OCI-LY7 (cell line): ENCODE measurements at regions not wholly inside any gene's neighbourhood (a gene's known extent, or its start where the extent isn't known, plus 50 kb on each side); places are given as distances from the start of the nearest gene placed in this dataset.
A peak's percentile ranks its signal among the peaks of the same experiment; 100 is the strongest.

Source experiments
- BruUV-seq: library from RNA; stranded (reverse); fragments of 400-500 nt; replicated peaks from 2 replicates; lab custom pipeline; 2021; lab: Mats Ljungman, UMichigan
- CTCF ChIA-PET: fragments of 300-600 bp; sonication (Branson Sonifier 250); formaldehyde crosslinking; loops from one replicate; lab custom pipeline; 2022; ENCODE audit warnings: antibody characterized with exemption; ENCODE audit not compliant: unreplicated experiment; lab: Charles Lee
- POLR2A ChIA-PET: fragments of 300-600 bp; sonication (Branson Sonifier 250); formaldehyde crosslinking; loops from one replicate; lab custom pipeline; 2022; ENCODE audit warnings: antibody characterized with exemption; lab: Charles Lee
- DNase-seq: peaks from one replicate; pipeline ENCODE4 v3.0.0-alpha.2; 2015; ENCODE audit warnings: low spot score
- H2AFZ ChIP-seq: fragments of 200-600 bp; sonication (generic), shearing (Covaris generic); 2 replicates; pipeline ENCODE4 v1.6.1; 2014; ENCODE audit warnings: mild to moderate bottlenecking, antibody characterized with exemption, low read length, moderate library complexity
- H3K27ac ChIP-seq: fragments of 200-600 bp; sonication (generic); 2 replicates; pipeline ENCODE4 v1.5.1; 2014; ENCODE audit warnings: mixed run types, low read depth, mild to moderate bottlenecking, moderate library complexity, low read length, inconsistent platforms; ENCODE audit not compliant: poor library complexity, severe bottlenecking
- H3K36me3 ChIP-seq: fragments of 200-600 bp; sonication (generic); 2 replicates; pipeline ENCODE4 v1.6.1; 2014; ENCODE audit warnings: mild to moderate bottlenecking, antibody characterized with exemption, low read length, moderate library complexity, mixed read lengths; ENCODE audit not compliant: insufficient read depth
- H3K4me1 ChIP-seq: fragments of 200-600 bp; sonication (generic); 2 replicates; pipeline ENCODE4 v1.5.1; 2014; ENCODE audit warnings: mild to moderate bottlenecking, low read length; ENCODE audit not compliant: insufficient read depth, poor library complexity, severe bottlenecking
- H3K4me2 ChIP-seq: fragments of 200-600 bp; sonication (generic); 2 replicates; pipeline ENCODE4 v1.6.1; 2014; ENCODE audit warnings: mild to moderate bottlenecking, low read length
- H3K4me3 ChIP-seq: fragments of 200-600 bp; sonication (generic); 2 replicates; pipeline ENCODE4 v1.5.1; 2014; ENCODE audit warnings: mild to moderate bottlenecking, low read depth, low read length; ENCODE audit not compliant: poor library complexity, severe bottlenecking
- H3K79me2 ChIP-seq: fragments of 200-600 bp; sonication (generic); 2 replicates; pipeline ENCODE4 v1.6.1; 2016; ENCODE audit warnings: low read depth, mild to moderate bottlenecking, low read length, moderate library complexity, mixed read lengths; ENCODE audit not compliant: insufficient read depth
- H3K9me2 ChIP-seq: fragments of 200-600 bp; sonication (generic); 2 replicates; pipeline ENCODE4 v1.6.1; 2016; ENCODE audit warnings: mild to moderate bottlenecking, low read length, mixed read lengths; ENCODE audit not compliant: insufficient read depth
- H3K9me3 ChIP-seq: fragments of 200-600 bp; sonication (generic); 2 replicates; pipeline ENCODE4 v1.6.1; 2014; ENCODE audit warnings: mild to moderate bottlenecking, mixed run types, low read length, mixed read lengths
- H4K20me1 ChIP-seq: fragments of 200-600 bp; sonication (generic); 2 replicates; pipeline ENCODE4 v1.6.1; 2014; ENCODE audit warnings: mild to moderate bottlenecking, antibody characterized with exemption, low read length, moderate library complexity, mixed read lengths; ENCODE audit not compliant: insufficient read depth
- CTCF ChIP-seq: fragments of 200-600 bp; sonication (generic); conservative IDR thresholded peaks from 2 replicates; pipeline ENCODE4 v1.5.1; 2014; ENCODE audit warnings: mild to moderate bottlenecking, antibody characterized with exemption, low read length, moderate library complexity, mixed read lengths
- EZH2phosphoT487 ChIP-seq: fragments of 200-600 bp; sonication (generic); IDR thresholded peaks from 2 replicates; pipeline ENCODE4 v1.6.1; 2018; ENCODE audit warnings: low read depth, borderline replicate concordance, mild to moderate bottlenecking, mixed run types, antibody characterized with exemption, low read length, moderate library complexity, mixed read lengths
- intact Hi-C: fragments of 100-400 bp; cut with micrococcal nuclease; formaldehyde crosslinking; loops from one replicate; pipeline ENCODE4 v1.10.0; 2022; ENCODE audit not compliant: unreplicated experiment

- Histone ChIP-seq H3K9me3 (no peaks in the 10 kb centered on the region), H3K4me2 (peak overlapping the region; percentile 68), H4K20me1 (no peaks in the 10 kb centered on the region), H3K79me2 (no peaks in the 10 kb centered on the region), H3K27ac (no peak overlapping the region), H3K4me1 (peaks cover 3% of the 10 kb centered on the region), H2AFZ (peak overlapping the region; percentile 34; the same call in 1 of the 2 replicates), H3K4me3 (peak overlapping the region; percentile 51), H3K9me2 (no peaks in the 10 kb centered on the region), H3K36me3 (no peaks in the 10 kb centered on the region)
- ChIA-PET POLR2A (interaction anchor here (0.5 to 4.2 kb wide), 7 partner anchors 8 to 272 kb away, joined by 3 to 28 read pairs (median 3); no protein-coding TSS in a partner anchor), CTCF (interaction anchor here (0.6 to 2.4 kb wide), 4 partner anchors 9 to 189 kb away, joined by 3 to 10 read pairs (median 5); no protein-coding TSS in a partner anchor)
- intact Hi-C loops = loop anchor here (2.0 kb wide), 1 partner anchor 36 kb away; no protein-coding TSS in a partner anchor
- no peak for TF ChIP-seq EZH2phosphoT487
- peak; percentile 66 for TF ChIP-seq CTCF
- BruUV-seq = no TSS peak
- DNase-seq = peak; percentile 74
Measured at GRCh38 chr14:62117010-62117750, 355.0 kb downstream of the SNAPC1 start.

GRCh38 chr14:62117751-62118105 lies 355.5 kb downstream of the SNAPC1 start:
- no TSS peak for BruUV-seq
- POLR2A ChIA-PET = interaction anchor here (0.5 to 4.2 kb wide), 5 partner anchors 8 to 272 kb away, joined by 3 to 28 read pairs (median 3); no protein-coding TSS in a partner anchor
- Histone ChIP-seq H3K27ac (no peak overlapping the region), H3K4me3 (peak overlapping the region; percentile 51), H2AFZ (peak overlapping the region; percentile 34; the same call in 1 of the 2 replicates), H3K9me3 (no peaks in the 10 kb centered on the region), H4K20me1 (no peaks in the 10 kb centered on the region), H3K79me2 (no peaks in the 10 kb centered on the region), H3K4me2 (peak overlapping the region; percentile 68), H3K4me1 (peaks cover 3% of the 10 kb centered on the region), H3K36me3 (no peaks in the 10 kb centered on the region), H3K9me2 (no peaks in the 10 kb centered on the region)
- no peak for DNase-seq
- CTCF ChIA-PET = interaction anchor here (0.6 to 2.4 kb wide), 4 partner anchors 9 to 189 kb away, joined by 3 to 10 read pairs (median 5); no protein-coding TSS in a partner anchor
- intact Hi-C loops = loop anchor here (2.0 kb wide), 1 partner anchor 37 kb away; no protein-coding TSS in a partner anchor
- TF ChIP-seq CTCF = no peak
- TF ChIP-seq EZH2phosphoT487 = no peak

GRCh38 chr14:62118461-62118860 lies 356.2 kb downstream of the SNAPC1 start:
- Histone ChIP-seq H3K79me2 (no peaks in the 10 kb centered on the region), H4K20me1 (no peaks in the 10 kb centered on the region), H3K4me2 (no peak overlapping the region), H3K9me3 (no peaks in the 10 kb centered on the region), H3K9me2 (no peaks in the 10 kb centered on the region), H3K4me3 (no peak overlapping the region), H2AFZ (no peak overlapping the region), H3K27ac (no peak overlapping the region), H3K4me1 (peaks cover 3% of the 10 kb centered on the region), H3K36me3 (no peaks in the 10 kb centered on the region)
- TF ChIP-seq EZH2phosphoT487 (no peak), CTCF (no peak)
- no TSS peak for BruUV-seq
- POLR2A ChIA-PET = interaction anchor here (0.6 to 4.2 kb wide), 3 partner anchors 40 to 1812 kb away, joined by 3 to 28 read pairs (median 3); no protein-coding TSS in a partner anchor
- intact Hi-C loops = no loop called here
- CTCF ChIA-PET = no interaction called here
- DNase-seq = no peak
